ENCODE measurements at regions not wholly inside any gene's neighbourhood (a gene's known extent, or its start where the extent isn't known, plus 50 kb on each side); places are given as distances from the start of the nearest gene placed in this dataset.

DNA sequence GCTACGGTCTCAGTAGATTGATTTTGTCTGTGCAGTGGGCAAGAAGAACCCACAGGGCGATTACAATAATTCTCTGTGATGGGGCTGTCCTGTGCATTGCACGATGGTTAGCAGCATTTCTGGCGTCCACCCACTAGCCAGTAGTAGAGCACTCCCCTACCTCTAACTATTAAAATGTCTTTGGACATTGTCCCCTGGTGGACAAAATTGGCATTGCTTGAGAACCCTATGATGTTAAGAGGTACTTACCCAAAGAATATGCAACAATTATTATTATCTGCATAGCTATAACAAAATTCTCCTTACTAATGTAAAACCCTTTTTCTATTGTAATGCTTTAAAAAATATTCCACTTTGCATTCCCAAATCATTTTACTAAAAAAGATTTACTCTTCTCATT lies 109.5 kb upstream of the VCX3A start:
- no peak for TF ChIP-seq EP300 (IDR thresholded peaks at IDR 0.05; ENCODE audit: borderline replicate concordance)
- TF ChIP-seq TEAD4 (IDR thresholded peaks at IDR 0.05): no peak
- no peak for TF ChIP-seq RAD21 (IDR thresholded peaks at IDR 0.05; ENCODE audit: low read depth)
- TF ChIP-seq EGR1 (IDR thresholded peaks at IDR 0.05): no peak
- TF ChIP-seq NFIC (IDR thresholded peaks at IDR 0.05): no peak
- TF ChIP-seq, protein P1, sequence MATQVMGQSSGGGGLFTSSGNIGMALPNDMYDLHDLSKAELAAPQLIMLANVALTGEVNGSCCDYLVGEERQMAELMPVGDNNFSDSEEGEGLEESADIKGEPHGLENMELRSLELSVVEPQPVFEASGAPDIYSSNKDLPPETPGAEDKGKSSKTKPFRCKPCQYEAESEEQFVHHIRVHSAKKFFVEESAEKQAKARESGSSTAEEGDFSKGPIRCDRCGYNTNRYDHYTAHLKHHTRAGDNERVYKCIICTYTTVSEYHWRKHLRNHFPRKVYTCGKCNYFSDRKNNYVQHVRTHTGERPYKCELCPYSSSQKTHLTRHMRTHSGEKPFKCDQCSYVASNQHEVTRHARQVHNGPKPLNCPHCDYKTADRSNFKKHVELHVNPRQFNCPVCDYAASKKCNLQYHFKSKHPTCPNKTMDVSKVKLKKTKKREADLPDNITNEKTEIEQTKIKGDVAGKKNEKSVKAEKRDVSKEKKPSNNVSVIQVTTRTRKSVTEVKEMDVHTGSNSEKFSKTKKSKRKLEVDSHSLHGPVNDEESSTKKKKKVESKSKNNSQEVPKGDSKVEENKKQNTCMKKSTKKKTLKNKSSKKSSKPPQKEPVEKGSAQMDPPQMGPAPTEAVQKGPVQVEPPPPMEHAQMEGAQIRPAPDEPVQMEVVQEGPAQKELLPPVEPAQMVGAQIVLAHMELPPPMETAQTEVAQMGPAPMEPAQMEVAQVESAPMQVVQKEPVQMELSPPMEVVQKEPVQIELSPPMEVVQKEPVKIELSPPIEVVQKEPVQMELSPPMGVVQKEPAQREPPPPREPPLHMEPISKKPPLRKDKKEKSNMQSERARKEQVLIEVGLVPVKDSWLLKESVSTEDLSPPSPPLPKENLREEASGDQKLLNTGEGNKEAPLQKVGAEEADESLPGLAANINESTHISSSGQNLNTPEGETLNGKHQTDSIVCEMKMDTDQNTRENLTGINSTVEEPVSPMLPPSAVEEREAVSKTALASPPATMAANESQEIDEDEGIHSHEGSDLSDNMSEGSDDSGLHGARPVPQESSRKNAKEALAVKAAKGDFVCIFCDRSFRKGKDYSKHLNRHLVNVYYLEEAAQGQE (IDR thresholded peaks at IDR 0.05; ENCODE audit: low read depth): no peak
- no peak for TF ChIP-seq CREB1 (IDR thresholded peaks at IDR 0.05; ENCODE audit: low read depth)
- TF ChIP-seq, protein P2, sequence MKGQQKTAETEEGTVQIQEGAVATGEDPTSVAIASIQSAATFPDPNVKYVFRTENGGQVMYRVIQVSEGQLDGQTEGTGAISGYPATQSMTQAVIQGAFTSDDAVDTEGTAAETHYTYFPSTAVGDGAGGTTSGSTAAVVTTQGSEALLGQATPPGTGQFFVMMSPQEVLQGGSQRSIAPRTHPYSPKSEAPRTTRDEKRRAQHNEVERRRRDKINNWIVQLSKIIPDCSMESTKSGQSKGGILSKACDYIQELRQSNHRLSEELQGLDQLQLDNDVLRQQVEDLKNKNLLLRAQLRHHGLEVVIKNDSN (IDR thresholded peaks at IDR 0.05): no peak
- TF ChIP-seq TCF12 (IDR thresholded peaks at IDR 0.05; ENCODE audit: low read depth): no peak
- TF ChIP-seq, protein P3, sequence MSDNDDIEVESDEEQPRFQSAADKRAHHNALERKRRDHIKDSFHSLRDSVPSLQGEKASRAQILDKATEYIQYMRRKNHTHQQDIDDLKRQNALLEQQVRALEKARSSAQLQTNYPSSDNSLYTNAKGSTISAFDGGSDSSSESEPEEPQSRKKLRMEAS (IDR thresholded peaks at IDR 0.05): no peak
- no peak for TF ChIP-seq CEBPB (IDR thresholded peaks at IDR 0.05)

DNA sequence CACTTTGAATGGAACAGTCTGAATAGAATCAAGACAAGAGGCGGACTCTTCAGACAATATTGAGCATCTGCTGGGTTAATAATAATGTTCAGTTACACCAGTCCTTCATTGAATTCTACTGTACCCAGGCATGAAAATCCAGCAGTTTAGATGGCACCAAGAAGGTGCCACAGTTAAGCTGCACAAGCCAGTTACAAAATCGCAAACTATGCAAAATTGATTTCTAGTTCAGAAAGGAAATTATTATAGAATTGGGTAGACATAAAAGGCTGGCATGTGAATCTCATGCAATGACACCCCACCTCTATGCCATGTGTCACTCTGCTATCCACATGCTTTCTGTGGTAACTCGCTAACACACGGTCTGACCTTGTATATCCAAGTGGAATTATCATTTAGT lies 105.8 kb upstream of the VCX3A start:
- TF ChIP-seq CREB1 (IDR thresholded peaks at IDR 0.05; ENCODE audit: low read depth) (no peak), EP300 (IDR thresholded peaks at IDR 0.05; ENCODE audit: borderline replicate concordance) (no peak), TCF12 (IDR thresholded peaks at IDR 0.05; ENCODE audit: low read depth) (no peak), YY1 (IDR thresholded peaks at IDR 0.05; ENCODE audit: low read depth) (no peak), ZBTB7A (IDR thresholded peaks at IDR 0.05; ENCODE audit: low read depth) (no peak), EGR1 (IDR thresholded peaks at IDR 0.05) (no peak), FOXM1 (IDR thresholded peaks at IDR 0.05; ENCODE audit: borderline replicate concordance, low read depth) (no peak), NFIC (IDR thresholded peaks at IDR 0.05) (no peak), CEBPB (IDR thresholded peaks at IDR 0.05) (no peak), TAF1 (IDR thresholded peaks at IDR 0.05; ENCODE audit: low read depth) (no peak), TEAD4 (IDR thresholded peaks at IDR 0.05) (no peak), RAD21 (IDR thresholded peaks at IDR 0.05; ENCODE audit: low read depth) (no peak)
- TF ChIP-seq, protein P3 (IDR thresholded peaks at IDR 0.05): no peak
- TF ChIP-seq, protein P1 (IDR thresholded peaks at IDR 0.05; ENCODE audit: low read depth): no peak
- TF ChIP-seq, protein P2 (IDR thresholded peaks at IDR 0.05): no peak

DNA sequence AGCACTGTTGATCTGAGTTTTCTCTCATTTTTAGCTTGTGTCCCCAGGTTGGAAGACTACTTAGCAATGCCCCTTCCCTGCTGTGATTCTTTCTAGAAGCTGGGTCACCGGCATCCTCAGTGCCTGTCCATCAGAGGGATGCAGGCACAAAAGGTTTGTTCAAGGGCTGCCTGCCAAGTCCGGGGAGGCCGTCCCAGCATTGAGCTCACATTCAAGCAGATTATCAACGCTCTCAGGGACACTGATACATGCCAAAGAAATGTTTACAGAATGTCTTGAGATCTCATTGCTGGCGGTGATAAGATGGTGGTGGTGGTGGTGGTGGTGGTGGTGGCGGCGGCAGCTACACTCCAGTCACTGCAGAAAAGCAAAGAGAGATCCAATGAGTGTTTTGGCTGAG lies 79.6 kb upstream of the VCX3A start:
- TF ChIP-seq, protein P1 (IDR thresholded peaks at IDR 0.05; ENCODE audit: low read depth): no peak
- TF ChIP-seq CEBPB (IDR thresholded peaks at IDR 0.05) (no peak), TEAD4 (IDR thresholded peaks at IDR 0.05) (no peak), FOXM1 (IDR thresholded peaks at IDR 0.05; ENCODE audit: borderline replicate concordance, low read depth) (no peak), EGR1 (IDR thresholded peaks at IDR 0.05) (no peak), ZBTB7A (IDR thresholded peaks at IDR 0.05; ENCODE audit: low read depth) (no peak), TCF12 (IDR thresholded peaks at IDR 0.05; ENCODE audit: low read depth) (no peak), RAD21 (IDR thresholded peaks at IDR 0.05; ENCODE audit: low read depth) (no peak), EP300 (IDR thresholded peaks at IDR 0.05; ENCODE audit: borderline replicate concordance) (no peak), NFIC (IDR thresholded peaks at IDR 0.05) (no peak), TAF1 (IDR thresholded peaks at IDR 0.05; ENCODE audit: low read depth) (no peak), YY1 (IDR thresholded peaks at IDR 0.05; ENCODE audit: low read depth) (no peak), CREB1 (IDR thresholded peaks at IDR 0.05; ENCODE audit: low read depth) (no peak)
- TF ChIP-seq, protein P3 (IDR thresholded peaks at IDR 0.05): no peak
- TF ChIP-seq, protein P2 (IDR thresholded peaks at IDR 0.05): no peak
